COR-L47 (cell line): ENCODE measurements at regions not wholly inside any gene's neighbourhood (a gene's known extent, or its start where the extent isn't known, plus 50 kb on each side); places are given as distances from the start of the nearest gene placed in this dataset.
A peak's percentile ranks its signal among the peaks of the same experiment; 100 is the strongest.
"Not testable (repeated sequence)": the region's sequence is repeated elsewhere in the genome, so short reads cannot be mapped to it uniquely, and the experiment has no call there.

Experiments
- DNase-seq: peaks from one replicate; lab custom pipeline; 2025; lab: John Stamatoyannopoulos, UW

DNA sequence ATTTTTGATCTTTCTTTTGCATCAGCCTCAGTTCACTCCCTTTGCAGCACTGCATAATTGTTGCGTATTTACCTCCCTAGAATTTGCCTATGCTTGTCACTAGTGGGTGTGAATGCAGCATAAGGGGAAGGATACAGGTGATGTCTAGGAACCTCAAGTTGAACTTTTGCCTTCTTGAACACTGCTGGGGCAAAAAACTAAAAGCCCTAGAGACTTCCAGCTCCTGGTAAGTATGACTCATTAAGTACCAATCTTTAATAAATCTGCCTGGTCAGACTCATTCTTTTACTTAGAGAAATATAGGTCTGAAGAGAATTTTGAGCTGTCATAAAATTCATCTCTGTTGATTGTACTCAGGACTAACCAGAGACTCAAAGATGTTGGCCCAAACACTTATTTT, 547.3 kb upstream of the FANCL start:
- no peak for DNase-seq

GRCh38 chr2:58770846-58771245, 529.7 kb upstream of the FANCL start:
- DNase-seq = no peak

DNA sequence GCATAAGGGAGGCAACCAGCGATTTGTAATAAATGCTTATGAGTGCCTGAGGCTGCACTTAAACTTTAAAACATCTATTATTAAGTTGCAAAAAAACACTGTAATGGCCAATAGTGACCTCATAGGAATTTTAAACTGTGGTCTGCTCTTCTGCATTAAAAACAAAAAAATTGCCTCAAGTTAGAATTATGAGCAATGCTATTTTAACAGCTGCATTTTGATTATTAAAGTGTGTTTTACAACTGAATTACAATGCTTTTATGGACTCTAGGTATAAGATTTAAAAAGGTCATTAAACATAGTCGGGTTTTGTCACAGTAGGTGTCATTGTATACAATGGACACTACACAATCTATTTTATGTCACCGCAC, 528.7 kb upstream of the FANCL start:
- DNase-seq = no peak

DNA sequence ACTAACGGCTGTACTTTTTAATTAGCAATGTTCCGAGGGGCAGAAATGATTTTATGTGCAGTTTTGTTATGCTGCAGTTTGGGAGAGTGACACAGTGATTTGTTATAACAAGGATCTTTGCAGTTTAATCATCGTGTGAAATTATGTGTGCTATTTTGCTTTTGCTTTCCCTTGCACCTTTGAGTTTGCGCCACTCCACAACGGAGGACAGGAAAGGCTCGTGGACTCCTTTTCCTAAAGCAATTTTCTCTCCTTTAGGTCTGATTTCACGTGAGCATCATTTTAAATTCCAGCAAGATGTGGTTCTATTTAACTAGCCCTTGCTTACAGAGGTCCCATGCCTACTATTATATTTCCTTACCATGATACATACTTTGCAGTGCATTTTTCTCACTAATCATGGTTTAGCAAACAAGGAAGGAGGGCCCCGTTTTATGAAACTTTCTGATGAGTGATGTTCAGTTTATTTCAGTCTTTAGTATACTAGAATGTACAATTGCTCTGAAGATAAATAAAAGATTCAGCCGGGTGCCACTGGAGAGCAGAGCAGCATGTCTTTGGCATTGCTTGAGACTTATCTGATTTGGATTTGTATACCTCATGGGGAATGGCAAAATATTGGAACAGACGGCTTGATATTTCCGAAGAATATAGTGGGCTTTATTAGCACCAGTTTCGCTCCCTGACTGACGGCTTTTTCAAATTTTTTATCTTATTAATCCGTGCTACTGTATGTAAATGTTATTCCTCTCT, 528.2 kb upstream of the FANCL start:
- no peak for DNase-seq

GRCh38 chr2:58768715-58769080, 527.6 kb upstream of the FANCL start:
- DNase-seq = no peak

GRCh38 chr2:58767828-58768714, 526.9 kb upstream of the FANCL start:
- no peak for DNase-seq

GRCh38 chr2:58764338-58765104, 523.4 kb upstream of the FANCL start:
- no peak for DNase-seq

GRCh38 chr2:58762176-58762781, 521.2 kb upstream of the FANCL start:
- DNase-seq = peak; percentile 60

DNA sequence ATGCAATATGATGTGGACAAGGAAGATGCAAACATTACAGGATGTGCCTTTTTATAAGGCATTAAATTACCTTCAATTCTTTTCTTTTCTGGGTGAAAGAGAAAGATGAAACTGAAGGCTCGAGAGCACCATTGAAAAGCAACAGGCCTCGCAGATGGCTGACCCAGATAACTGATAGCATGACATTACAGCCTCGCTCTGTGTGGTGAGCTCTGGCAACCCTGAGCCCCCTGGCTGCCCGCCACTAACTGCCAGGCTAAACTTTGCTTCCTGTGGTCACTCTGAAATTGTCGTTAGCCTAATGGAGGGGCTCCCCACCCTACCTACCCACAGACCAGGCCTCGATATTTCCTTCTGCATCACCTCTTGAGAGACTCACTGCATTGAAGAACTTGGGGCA, 516.8 kb upstream of the FANCL start:
- DNase-seq = no peak

GRCh38 chr2:58756336-58756735, 515.2 kb upstream of the FANCL start:
- no peak for DNase-seq

GRCh38 chr2:58752507-58752906, 511.4 kb upstream of the FANCL start:
- not testable (repeated sequence) for DNase-seq

DNA sequence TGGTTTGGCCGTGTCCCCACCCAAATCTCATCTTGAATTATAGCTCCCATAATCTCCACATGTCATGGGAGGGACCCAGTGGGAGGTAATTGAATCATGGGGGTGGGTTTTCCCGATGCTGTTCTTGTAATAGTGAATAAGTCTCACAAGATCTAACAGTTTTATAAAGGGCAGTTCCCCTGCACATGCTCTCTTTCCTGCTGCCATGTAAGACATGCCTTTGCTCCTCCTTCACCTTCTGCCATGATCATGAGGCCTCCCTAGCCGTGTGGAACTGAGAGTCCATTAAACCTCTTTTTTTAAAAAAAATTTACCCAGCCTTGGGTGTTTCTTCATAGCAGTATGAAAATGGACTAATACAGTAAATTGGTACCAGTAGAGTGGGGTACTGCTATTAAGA, 510.6 kb upstream of the FANCL start:
- not testable (repeated sequence) for DNase-seq

- DNase-seq = no peak
Measured at GRCh38 chr2:58749041-58749440, 507.9 kb upstream of the FANCL start.

- not testable (repeated sequence) for DNase-seq
Measured at GRCh38 chr2:58745334-58745733, 504.2 kb upstream of the FANCL start.

GRCh38 chr2:58740426-58740825, 499.3 kb upstream of the FANCL start:
- DNase-seq = no peak

GRCh38 chr2:58739033-58739432, 497.9 kb upstream of the FANCL start:
- no peak for DNase-seq

- DNase-seq = peak; percentile 32
Measured at GRCh38 chr2:58734365-58734764, 493.2 kb upstream of the FANCL start.

GRCh38 chr2:58732999-58733398, 491.9 kb upstream of the FANCL start:
- DNase-seq = no peak

GRCh38 chr2:58731488-58731869, 490.4 kb upstream of the FANCL start:
- no peak for DNase-seq

DNA sequence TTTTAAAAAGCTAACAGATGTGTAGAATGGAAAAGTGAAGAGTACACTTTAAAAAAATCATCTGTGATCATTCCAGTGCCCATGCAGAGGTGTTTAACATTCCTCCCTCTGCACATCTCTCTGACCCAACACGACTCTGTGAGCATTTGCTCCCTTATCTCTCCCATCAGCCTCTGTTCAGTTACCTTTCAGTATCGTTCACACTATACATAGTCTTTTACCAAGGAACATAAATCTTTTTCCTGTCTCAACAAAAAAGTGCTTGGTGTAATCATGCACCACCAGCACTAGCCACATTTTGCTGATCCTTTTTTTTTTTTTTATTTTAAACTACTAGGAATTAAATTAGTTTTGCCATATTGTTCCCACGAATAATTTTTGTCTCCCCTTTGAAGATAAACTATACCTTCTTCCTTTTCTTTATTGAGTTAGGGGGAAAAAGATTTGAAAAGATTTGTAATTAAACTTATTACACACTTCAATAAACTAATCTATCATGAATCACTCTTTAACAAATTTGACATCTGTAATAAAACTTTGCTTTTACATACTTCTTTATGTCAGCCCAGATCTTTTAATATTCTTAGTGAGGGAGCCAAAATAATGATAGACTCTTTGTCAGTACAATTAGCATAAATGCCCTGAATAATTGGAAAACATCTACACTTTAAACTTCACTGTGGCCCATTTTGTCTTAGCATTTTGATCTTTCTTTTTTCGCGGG, 489.8 kb upstream of the FANCL start:
- DNase-seq = no peak

GRCh38 chr2:58727981-58728656, 487.0 kb upstream of the FANCL start:
- no peak for DNase-seq
